ENCODE measurements at regions not wholly inside any gene's neighbourhood (a gene's known extent, or its start where the extent isn't known, plus 50 kb on each side); places are given as distances from the start of the nearest gene placed in this dataset.
"Not testable (repeated sequence)": the region's sequence is repeated elsewhere in the genome, so short reads cannot be mapped to it uniquely, and the experiment has no call there.

DNA sequence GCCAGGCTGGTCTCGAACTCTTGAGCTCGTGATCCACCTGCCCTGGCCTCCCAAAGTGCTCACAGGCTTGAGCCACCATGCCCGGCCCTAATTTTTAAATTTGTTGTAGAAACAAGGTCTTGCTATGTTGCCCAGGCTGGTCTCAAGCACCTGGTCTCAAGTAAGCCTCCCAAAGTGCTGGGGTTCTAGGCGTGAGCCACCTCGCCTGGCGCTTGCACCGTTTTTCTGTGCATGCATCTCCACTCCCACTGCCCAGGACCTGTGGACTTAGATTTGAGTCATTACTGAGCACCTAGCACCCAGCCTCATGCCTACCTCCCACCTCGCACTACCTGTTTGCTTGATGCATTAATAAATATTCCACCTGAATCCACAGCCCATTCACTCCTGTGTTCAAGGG lies 1359.1 kb downstream of the CDH12 start:
- not testable (repeated sequence) for TF ChIP-seq CTCF (conservative IDR thresholded peaks at IDR 0.05; ENCODE audit: low read depth, low read length); EZH2 (IDR thresholded peaks at IDR 0.05; ENCODE audit: borderline replicate concordance, low read depth, low read length, poor library complexity, severe bottlenecking)

Data from A673 (cell line).